Endodermal cell (in vitro differentiated cells): ENCODE measurements at regions not wholly inside any gene's neighbourhood (a gene's known extent, or its start where the extent isn't known, plus 50 kb on each side); places are given as distances from the start of the nearest gene placed in this dataset.

Source experiments
- DNase-seq: peaks from one replicate; pipeline ENCODE4 v3.0.0-alpha.2; 2017
- H3K27ac ChIP-seq: 2 replicates; pipeline ENCODE4 v1.5.1; 2013; ENCODE audit warnings: mild to moderate bottlenecking, low read depth, low read length, moderate library complexity
- H3K27me3 ChIP-seq: 2 replicates; pipeline ENCODE4 v1.6.1; 2013; ENCODE audit warnings: mild to moderate bottlenecking, low read length, moderate library complexity; ENCODE audit not compliant: insufficient read depth, control insufficient read depth, poor library complexity, severe bottlenecking
- H3K36me3 ChIP-seq: 2 replicates; pipeline ENCODE4 v1.7.0; 2013; ENCODE audit warnings: mild to moderate bottlenecking, low read length, moderate library complexity; ENCODE audit not compliant: control insufficient read depth, insufficient read depth
- H3K4me1 ChIP-seq: one replicate; pipeline ENCODE4 v1.7.0; 2013; ENCODE audit warnings: low read length; ENCODE audit not compliant: control insufficient read depth, insufficient read depth
- H3K4me3 ChIP-seq: 2 replicates; pipeline ENCODE4 v1.5.1; 2013; ENCODE audit warnings: mild to moderate bottlenecking, low read length, moderate library complexity
- H3K9ac ChIP-seq: 2 replicates; pipeline ENCODE4 v1.6.1; 2013; ENCODE audit warnings: mild to moderate bottlenecking, low read length, moderate library complexity; ENCODE audit not compliant: poor library complexity, severe bottlenecking; ENCODE audit errors: extremely low read depth
- H3K9me3 ChIP-seq: 2 replicates; pipeline ENCODE4 v1.6.1; 2013; ENCODE audit warnings: mild to moderate bottlenecking, low read length, moderate library complexity; ENCODE audit not compliant: control insufficient read depth
- H3K27ac Mint-ChIP-seq: 2 replicates; pipeline ENCODE4 v1.8.0; 2020; ENCODE audit warnings: mixed read lengths
- H3K27me3 Mint-ChIP-seq: 2 replicates; pipeline ENCODE4 v1.8.0; 2021; ENCODE audit warnings: mild to moderate bottlenecking, mixed read lengths; ENCODE audit not compliant: insufficient read depth
- H3K36me3 Mint-ChIP-seq: 2 replicates; pipeline ENCODE4 v1.8.0; 2020; ENCODE audit warnings: low read depth, mixed read lengths
- H3K4me1 Mint-ChIP-seq: 2 replicates; pipeline ENCODE4 v1.8.0; 2020; ENCODE audit warnings: mixed read lengths
- H3K4me3 Mint-ChIP-seq: 2 replicates; pipeline ENCODE4 v1.8.0; 2020; ENCODE audit warnings: mild to moderate bottlenecking, moderate library complexity, mixed read lengths
- H3K9me3 Mint-ChIP-seq: 2 replicates; pipeline ENCODE4 v1.8.0; 2020; ENCODE audit warnings: mild to moderate bottlenecking, mixed read lengths
- WGBS, 2 experiments: methylation state at CpG; one replicate each; pipeline versions ENCODE4 v1.1.5 to v1.1.7; 2013; ENCODE audit warnings: missing lambda C conversion rate in 2 of 2, mixed read lengths in 1 of 2; ENCODE audit not compliant: insufficient coverage in 1 of 2, insufficient read length in 1 of 2; 5-methylcytosine and 5-hydroxymethylcytosine counted together
- TF ChIP-seq, protein P1 (sequence below): fragments of 200-600 bp; sonication (generic); conservative IDR thresholded peaks from 2 replicates; pipeline ENCODE4 v1.5.0; 2021; ENCODE audit warnings: antibody characterized with exemption, mild to moderate bottlenecking

DNA sequence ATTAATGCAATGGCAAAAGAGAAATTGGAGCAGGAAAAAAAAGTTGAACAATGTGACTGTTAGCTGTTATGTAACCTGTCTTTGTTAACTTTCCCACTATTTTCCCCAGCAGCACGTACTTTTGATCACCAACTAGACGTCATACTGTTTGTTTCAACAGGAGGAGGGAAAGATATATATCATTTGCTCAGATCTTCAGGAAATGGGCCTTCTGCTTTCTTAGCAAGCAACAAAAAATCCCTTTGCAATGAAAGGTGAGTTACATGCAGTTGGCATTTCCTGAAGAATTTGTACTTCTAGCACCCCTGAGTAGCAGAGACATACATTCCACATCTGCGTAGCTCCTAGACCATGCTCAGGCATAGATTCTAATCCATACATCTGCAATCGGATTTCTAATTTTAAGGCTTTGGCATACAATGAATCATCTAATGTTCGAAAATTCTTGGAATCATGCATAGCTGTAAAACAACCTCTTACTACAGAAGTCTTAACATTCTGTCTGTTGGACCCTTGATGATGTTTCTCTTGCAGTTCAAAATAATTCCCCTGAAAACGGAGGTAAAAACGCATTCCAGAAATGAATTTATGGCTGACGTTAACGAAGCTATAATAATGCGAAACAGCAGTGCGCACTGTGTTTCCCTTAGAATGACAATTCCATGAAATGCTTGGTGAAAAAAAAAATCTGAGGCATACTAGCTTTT, 286.9 kb upstream of the MGMT start:
- no peaks in the 10 kb centered on the region for H3K27me3 Mint-ChIP-seq
- 85 to 92% methylated on average over 11 of the region's 11 CpGs for WGBS, 2 experiments
- no peak overlapping the region for H3K27ac ChIP-seq

DNA sequence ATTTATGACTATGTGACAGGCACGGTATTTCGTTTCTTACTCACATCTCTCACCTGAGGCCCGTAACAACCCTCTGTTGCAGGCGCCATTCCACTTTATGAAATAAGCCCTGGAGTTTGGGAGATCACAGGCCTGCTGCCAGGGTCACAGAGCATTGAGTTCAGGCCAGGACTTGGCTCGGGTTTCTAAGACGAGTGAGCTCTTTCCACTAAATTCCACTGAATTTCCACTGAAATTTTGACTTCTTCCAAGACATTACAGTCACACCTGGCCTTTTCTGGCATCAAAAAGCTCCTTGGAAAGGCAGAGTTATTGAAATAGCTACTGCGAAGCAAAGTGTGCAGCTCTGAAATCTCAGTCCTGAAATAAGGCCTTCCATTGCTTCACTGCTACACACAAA, 282.8 kb upstream of the MGMT start:
- no peaks in the 10 kb centered on the region for H3K27me3 ChIP-seq
- DNase-seq = no peak

More for the DNA sequence above, 286.9 kb upstream of the MGMT start:
- TF ChIP-seq, protein P1, sequence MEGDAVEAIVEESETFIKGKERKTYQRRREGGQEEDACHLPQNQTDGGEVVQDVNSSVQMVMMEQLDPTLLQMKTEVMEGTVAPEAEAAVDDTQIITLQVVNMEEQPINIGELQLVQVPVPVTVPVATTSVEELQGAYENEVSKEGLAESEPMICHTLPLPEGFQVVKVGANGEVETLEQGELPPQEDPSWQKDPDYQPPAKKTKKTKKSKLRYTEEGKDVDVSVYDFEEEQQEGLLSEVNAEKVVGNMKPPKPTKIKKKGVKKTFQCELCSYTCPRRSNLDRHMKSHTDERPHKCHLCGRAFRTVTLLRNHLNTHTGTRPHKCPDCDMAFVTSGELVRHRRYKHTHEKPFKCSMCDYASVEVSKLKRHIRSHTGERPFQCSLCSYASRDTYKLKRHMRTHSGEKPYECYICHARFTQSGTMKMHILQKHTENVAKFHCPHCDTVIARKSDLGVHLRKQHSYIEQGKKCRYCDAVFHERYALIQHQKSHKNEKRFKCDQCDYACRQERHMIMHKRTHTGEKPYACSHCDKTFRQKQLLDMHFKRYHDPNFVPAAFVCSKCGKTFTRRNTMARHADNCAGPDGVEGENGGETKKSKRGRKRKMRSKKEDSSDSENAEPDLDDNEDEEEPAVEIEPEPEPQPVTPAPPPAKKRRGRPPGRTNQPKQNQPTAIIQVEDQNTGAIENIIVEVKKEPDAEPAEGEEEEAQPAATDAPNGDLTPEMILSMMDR = no peak
- no peaks in the 10 kb centered on the region for H3K9me3 ChIP-seq
- Mint-ChIP-seq H3K36me3 (no peaks in the 10 kb centered on the region), H3K9me3 (no peaks in the 10 kb centered on the region), H3K27ac (no peak overlapping the region), H3K4me3 (no peak overlapping the region), H3K4me1 (peaks cover 6% of the 10 kb centered on the region)
- H3K36me3 ChIP-seq = no peaks in the 10 kb centered on the region
- no peak overlapping the region for H3K9ac ChIP-seq
- peaks cover 3% of the 10 kb centered on the region for H3K4me1 ChIP-seq
- H3K4me3 ChIP-seq = no peak overlapping the region
- DNase-seq = no peak
- H3K27me3 ChIP-seq = no peaks in the 10 kb centered on the region

DNA sequence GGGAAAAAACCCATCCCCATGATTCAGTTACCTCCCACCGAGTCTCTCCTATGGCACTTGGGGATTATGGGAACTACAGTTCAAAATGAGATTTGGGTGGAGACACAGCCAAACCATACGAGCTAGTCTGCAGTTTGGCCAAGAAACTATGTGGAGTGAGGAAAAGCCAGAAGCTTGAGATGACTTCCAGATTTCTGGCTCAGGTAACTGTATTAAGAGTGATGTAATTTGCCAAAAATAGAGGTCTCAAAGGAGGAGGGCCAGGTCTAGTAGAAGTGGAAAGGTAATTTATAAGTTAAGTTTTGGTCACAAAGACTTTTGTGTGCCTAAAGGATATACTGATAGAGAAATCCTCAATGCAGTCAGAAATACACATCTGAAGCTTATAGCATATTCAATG, 279.7 kb upstream of the MGMT start:
- Histone ChIP-seq H3K4me3 (no peak overlapping the region), H3K27ac (no peak overlapping the region), H3K9me3 (no peaks in the 10 kb centered on the region), H3K4me1 (peaks cover 3% of the 10 kb centered on the region), H3K9ac (no peak overlapping the region), H3K36me3 (no peaks in the 10 kb centered on the region), H3K27me3 (no peaks in the 10 kb centered on the region)
- WGBS, 2 experiments = 0 to 50% methylated on average over 1 to 2 of the region's 2 CpGs
- Mint-ChIP-seq H3K36me3 (no peaks in the 10 kb centered on the region), H3K4me3 (no peak overlapping the region), H3K4me1 (no peaks in the 10 kb centered on the region), H3K9me3 (peaks cover 11% of the 10 kb centered on the region), H3K27me3 (no peaks in the 10 kb centered on the region), H3K27ac (no peak overlapping the region)
- TF ChIP-seq, protein P1 = no peak
- no peak for DNase-seq

More for the DNA sequence above, 282.8 kb upstream of the MGMT start:
- no peak overlapping the region for H3K4me3 ChIP-seq
- H3K36me3 Mint-ChIP-seq = no peaks in the 10 kb centered on the region
- WGBS, 2 experiments = 91 to 92% methylated on average over 5 to 7 of the region's 7 CpGs
- H3K4me1 ChIP-seq = peaks cover 3% of the 10 kb centered on the region
- H3K27ac Mint-ChIP-seq = no peak overlapping the region
- H3K27ac ChIP-seq = no peak overlapping the region
- no peaks in the 10 kb centered on the region for H3K27me3 Mint-ChIP-seq
- H3K4me3 Mint-ChIP-seq = no peak overlapping the region
- TF ChIP-seq, protein P1 = no peak
- H3K9me3 ChIP-seq = no peaks in the 10 kb centered on the region
- H3K9ac ChIP-seq = no peak overlapping the region
- peaks cover 11% of the 10 kb centered on the region for H3K9me3 Mint-ChIP-seq
- H3K36me3 ChIP-seq = no peaks in the 10 kb centered on the region
- peaks cover 6% of the 10 kb centered on the region for H3K4me1 Mint-ChIP-seq
